ENCODE measurements at regions not wholly inside any gene's neighbourhood (a gene's known extent, or its start where the extent isn't known, plus 50 kb on each side); places are given as distances from the start of the nearest gene placed in this dataset.

DNA sequence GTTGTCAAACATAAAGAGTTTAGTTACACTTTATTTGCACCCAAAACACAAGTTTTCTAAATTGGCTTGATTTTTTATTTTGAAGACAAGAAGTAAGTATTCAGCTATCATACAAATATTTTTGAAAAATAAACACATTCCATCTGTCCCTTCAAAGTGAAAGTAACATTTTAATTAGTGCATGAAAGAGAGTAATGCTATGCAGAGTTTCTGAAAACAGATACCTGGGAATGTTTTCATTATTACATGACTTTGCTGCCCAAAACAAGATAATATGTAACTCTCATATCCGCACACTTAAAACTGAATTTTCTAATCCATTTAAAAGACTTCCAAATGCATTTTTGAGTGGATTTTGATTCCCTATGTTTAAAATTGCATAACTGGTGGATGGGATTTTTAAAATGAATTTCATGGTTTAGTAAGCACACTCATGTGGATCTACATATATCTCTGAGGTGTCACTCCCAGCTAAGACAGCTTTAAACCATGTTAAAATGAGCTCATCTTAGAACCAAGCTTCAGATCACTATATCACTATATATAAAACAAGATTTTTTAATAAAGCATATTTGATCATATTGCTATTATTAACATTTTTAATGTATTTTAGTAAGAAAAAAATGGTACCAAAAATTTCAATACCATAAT is 127.5 kb downstream of the ATPSCKMT start:
- TF ChIP-seq GATA2 (IDR thresholded peaks at IDR 0.05; ENCODE audit: low read depth, low read length) (no peak), GATA3 (IDR thresholded peaks at IDR 0.05; ENCODE audit: low read depth, low read length) (no peak)

Data from SH-SY5Y (cell line).